ENCODE measurements at regions not wholly inside any gene's neighbourhood (a gene's known extent, or its start where the extent isn't known, plus 50 kb on each side); places are given as distances from the start of the nearest gene placed in this dataset.

- TF ChIP-seq EP300 (IDR thresholded peaks at IDR 0.05), result no peak
- no peak for TF ChIP-seq CTCF (IDR thresholded peaks at IDR 0.05)
These were observed 512.6 kb downstream of the PLOD2 start for GRCh38 chr3:145648396-145648795.

Measured in tibial nerve (tissue), 4 donors.